Aorta (tissue), 5 donors: ENCODE measurements at regions not wholly inside any gene's neighbourhood (a gene's known extent, or its start where the extent isn't known, plus 50 kb on each side); places are given as distances from the start of the nearest gene placed in this dataset.

Source experiments
- ATAC-seq: fragments of 200-7000 bp; cut with Tn5 transposase; one replicate; pipeline ENCODE4 v1.9.1; 2022; ENCODE audit warnings: moderate library complexity; ENCODE audit not compliant: low FRiP score
- DNase-seq, 2 donors: peaks; one replicate each; pipeline ENCODE4 v3.0.0-alpha.2; 2020
- H3K27ac ChIP-seq, 2 donors: one replicate each; pipeline ENCODE4 v1.5.1; 2013; ENCODE audit warnings: low read length in 2 of 2, mild to moderate bottlenecking in 2 of 2, moderate library complexity in 2 of 2, control low read depth in 1 of 2, inconsistent platforms in 1 of 2, low read depth in 1 of 2
- H3K27me3 ChIP-seq, 2 donors: one replicate each; pipeline ENCODE4 v1.6.1; 2013; ENCODE audit warnings: control low read depth in 1 of 2, low read length in 1 of 2, mild to moderate bottlenecking in 1 of 2, moderate library complexity in 1 of 2; ENCODE audit not compliant: insufficient read depth in 2 of 2, control insufficient read depth in 1 of 2
- H3K36me3 ChIP-seq, 2 donors: one replicate each; pipeline ENCODE4 v1.6.1; 2013; ENCODE audit warnings: control low read depth in 1 of 2, low read length in 1 of 2, mild to moderate bottlenecking in 1 of 2; ENCODE audit not compliant: insufficient read depth in 2 of 2, control insufficient read depth in 1 of 2
- H3K4me1 ChIP-seq, 2 donors: one replicate each; pipeline ENCODE4 v1.6.1; 2013; ENCODE audit warnings: low read length in 2 of 2, control low read depth in 1 of 2, mild to moderate bottlenecking in 1 of 2, moderate library complexity in 1 of 2; ENCODE audit not compliant: insufficient read depth in 2 of 2, control insufficient read depth in 1 of 2
- H3K4me3 ChIP-seq, 2 donors: one replicate each; pipeline ENCODE4 v1.5.1; 2013; ENCODE audit warnings: low read length in 2 of 2, control low read depth in 1 of 2, mild to moderate bottlenecking in 1 of 2
- H3K9me3 ChIP-seq: one replicate; pipeline ENCODE4 v1.6.1; 2013; ENCODE audit warnings: mild to moderate bottlenecking, low read length; ENCODE audit not compliant: control insufficient read depth
- WGBS, 2 donors: extraction: QIAGEN DNeasy Blood & Tissue Kit; methylation state at CpG; one replicate each; pipeline ENCODE4 v1.1.7; 2013; 5-methylcytosine and 5-hydroxymethylcytosine counted together
- intact Hi-C, 2 donors: fragments of 100-400 bp; cut with DNase I; formaldehyde crosslinking; loops; one replicate each; pipeline versions ENCODE4 v1.14.2 to v1.15.0; 2022
- donor health status: healthy with polysubstance abuse.
- donor health status: Bipolar disorder and iron deficiency.
- donor health status: DM: no; HTN: no; CAD: no.
- donor health status: DM: no; HTN: no; CAD: no.
- donor health status: DM: yes; HTN: yes; CAD: no.

GRCh38 chr12:118575730-118576129 lies 199.4 kb downstream of the SUDS3 start:
- no peak overlapping the region for H3K4me3 ChIP-seq
- no peaks in the 10 kb centered on the region for H3K27me3 ChIP-seq
- H3K36me3 ChIP-seq = no peaks in the 10 kb centered on the region
- ATAC-seq (no peak), DNase-seq (no peak)
- peaks cover 4% of the 10 kb centered on the region for H3K9me3 ChIP-seq
- 61 to 73% methylated on average over 2 of the region's 2 CpGs for WGBS, 2 donors
- no peaks in the 10 kb centered on the region for H3K4me1 ChIP-seq
- intact Hi-C loops = no loop called here
- no peak overlapping the region for H3K27ac ChIP-seq

- no peaks in the 10 kb centered on the region for H3K4me1 ChIP-seq
- no peak for DNase-seq
- 29% methylated on average over 1 of the region's 1 CpG for WGBS, 2 donors
- no peak for ATAC-seq
- H3K4me3 ChIP-seq = no peak overlapping the region
- H3K36me3 ChIP-seq = no peaks in the 10 kb centered on the region
- peaks cover 2% of the 10 kb centered on the region for H3K9me3 ChIP-seq
- intact Hi-C loops = no loop called here
- H3K27me3 ChIP-seq = peaks cover 0 to under 1% of the 10 kb centered on the region in 2 donors
- no peak overlapping the region for H3K27ac ChIP-seq
These were observed 205.0 kb downstream of the SUDS3 start for GRCh38 chr12:118581371-118581770.

- WGBS, 2 donors = 70 to 71% methylated on average over 4 of the region's 4 CpGs
- no peak overlapping the region for H3K4me3 ChIP-seq
- DNase-seq (no peak), ATAC-seq (no peak)
- peaks cover 0 to 1% of the 10 kb centered on the region in 2 donors for H3K27me3 ChIP-seq
- no peak overlapping the region for H3K27ac ChIP-seq
- no peaks in the 10 kb centered on the region for H3K4me1 ChIP-seq
- H3K9me3 ChIP-seq = peaks cover 5% of the 10 kb centered on the region
- intact Hi-C loops = no loop called here
- H3K36me3 ChIP-seq = no peaks in the 10 kb centered on the region
These were observed 206.5 kb downstream of the SUDS3 start for GRCh38 chr12:118582863-118583262.

- Histone ChIP-seq H3K4me3 (no peak overlapping the region), H3K4me1 (no peaks in the 10 kb centered on the region), H3K27me3 (peaks cover 0 to 1% of the 10 kb centered on the region in 2 donors), H3K36me3 (no peaks in the 10 kb centered on the region), H3K9me3 (peaks cover 5% of the 10 kb centered on the region), H3K27ac (no peak overlapping the region)
- ATAC-seq (no peak), DNase-seq (no peak)
- intact Hi-C loops = no loop called here
- WGBS, 2 donors = 84 to 88% methylated on average over 1 of the region's 1 CpG
These were observed 210.1 kb downstream of the SUDS3 start for GRCh38 chr12:118586433-118586832.

- peaks cover 5% of the 10 kb centered on the region for H3K9me3 ChIP-seq
- ATAC-seq = no peak
- DNase-seq = no peak
- H3K27ac ChIP-seq = no peak overlapping the region
- H3K36me3 ChIP-seq = no peaks in the 10 kb centered on the region
- intact Hi-C loops = no loop called here
- no peaks in the 10 kb centered on the region for H3K4me1 ChIP-seq
- no peak overlapping the region for H3K4me3 ChIP-seq
- WGBS, 2 donors = 71 to 85% methylated on average over 1 of the region's 1 CpG
- H3K27me3 ChIP-seq = peaks cover 0 to 1% of the 10 kb centered on the region in 2 donors
These were observed 212.8 kb downstream of the SUDS3 start for GRCh38 chr12:118589162-118589561.

- Histone ChIP-seq H3K9me3 (peaks cover 5% of the 10 kb centered on the region), H3K27ac (no peak overlapping the region), H3K36me3 (no peaks in the 10 kb centered on the region), H3K27me3 (peaks cover 0 to 1% of the 10 kb centered on the region in 2 donors), H3K4me1 (no peaks in the 10 kb centered on the region), H3K4me3 (no peak overlapping the region)
- WGBS, 2 donors = 50 to 64% methylated on average over 7 of the region's 7 CpGs
- ATAC-seq (no peak), DNase-seq (no peak)
- intact Hi-C loops = no loop called here
These were observed 214.2 kb downstream of the SUDS3 start for GRCh38 chr12:118590406-118591150.

GRCh38 chr12:118603610-118604361 lies 227.4 kb downstream of the SUDS3 start:
- Histone ChIP-seq H3K9me3 (no peaks in the 10 kb centered on the region), H3K4me1 (no peaks in the 10 kb centered on the region), H3K36me3 (no peaks in the 10 kb centered on the region), H3K27me3 (no peaks in the 10 kb centered on the region), H3K4me3 (no peak overlapping the region), H3K27ac (no peak overlapping the region)
- DNase-seq (no peak), ATAC-seq (no peak)
- WGBS, 2 donors = 48 to 55% methylated on average over 3 of the region's 3 CpGs
- intact Hi-C loops = no loop called here

- no peaks in the 10 kb centered on the region for H3K36me3 ChIP-seq
- H3K27ac ChIP-seq = no peak overlapping the region
- no peak overlapping the region for H3K4me3 ChIP-seq
- intact Hi-C loops = loop anchor here in 1 of 2 donors (5.0 kb wide), 1 partner anchor 69 kb away; no protein-coding TSS in a partner anchor
- ATAC-seq (no peak), DNase-seq (no peak)
- no peaks in the 10 kb centered on the region for H3K9me3 ChIP-seq
- no peaks in the 10 kb centered on the region for H3K27me3 ChIP-seq
- 69 to 74% methylated on average over 8 of the region's 8 CpGs for WGBS, 2 donors
- peaks cover 0 to 3% of the 10 kb centered on the region in 2 donors for H3K4me1 ChIP-seq
These were observed 230.3 kb downstream of the SUDS3 start for GRCh38 chr12:118606690-118607089.

GRCh38 chr12:118607831-118608230 lies 231.5 kb downstream of the SUDS3 start:
- ATAC-seq = no peak
- Histone ChIP-seq H3K9me3 (no peaks in the 10 kb centered on the region), H3K27ac (no peak overlapping the region), H3K27me3 (no peaks in the 10 kb centered on the region), H3K4me3 (no peak overlapping the region), H3K36me3 (no peaks in the 10 kb centered on the region), H3K4me1 (peaks cover 0 to 3% of the 10 kb centered on the region in 2 donors)
- DNase-seq = no peak
- WGBS, 2 donors = 91 to 93% methylated on average over 3 of the region's 3 CpGs
- intact Hi-C loops = loop anchor here in 1 of 2 donors (5.0 kb wide), 1 partner anchor 71 kb away; no protein-coding TSS in a partner anchor
